HG03378 (cell line): ENCODE measurements at regions not wholly inside any gene's neighbourhood (a gene's known extent, or its start where the extent isn't known, plus 50 kb on each side); places are given as distances from the start of the nearest gene placed in this dataset.

ENCODE experiments used
- ATAC-seq: cut with Tn5 transposase; IDR thresholded peaks from one replicate; pipeline ENCODE4 v1.9.1; 2021; ENCODE audit warnings: mild to moderate bottlenecking, moderate library complexity; ENCODE audit not compliant: unreplicated experiment

GRCh38 chr3:184659797-184660301 lies 52.0 kb downstream of the MAGEF1 start:
- no peak for ATAC-seq

DNA sequence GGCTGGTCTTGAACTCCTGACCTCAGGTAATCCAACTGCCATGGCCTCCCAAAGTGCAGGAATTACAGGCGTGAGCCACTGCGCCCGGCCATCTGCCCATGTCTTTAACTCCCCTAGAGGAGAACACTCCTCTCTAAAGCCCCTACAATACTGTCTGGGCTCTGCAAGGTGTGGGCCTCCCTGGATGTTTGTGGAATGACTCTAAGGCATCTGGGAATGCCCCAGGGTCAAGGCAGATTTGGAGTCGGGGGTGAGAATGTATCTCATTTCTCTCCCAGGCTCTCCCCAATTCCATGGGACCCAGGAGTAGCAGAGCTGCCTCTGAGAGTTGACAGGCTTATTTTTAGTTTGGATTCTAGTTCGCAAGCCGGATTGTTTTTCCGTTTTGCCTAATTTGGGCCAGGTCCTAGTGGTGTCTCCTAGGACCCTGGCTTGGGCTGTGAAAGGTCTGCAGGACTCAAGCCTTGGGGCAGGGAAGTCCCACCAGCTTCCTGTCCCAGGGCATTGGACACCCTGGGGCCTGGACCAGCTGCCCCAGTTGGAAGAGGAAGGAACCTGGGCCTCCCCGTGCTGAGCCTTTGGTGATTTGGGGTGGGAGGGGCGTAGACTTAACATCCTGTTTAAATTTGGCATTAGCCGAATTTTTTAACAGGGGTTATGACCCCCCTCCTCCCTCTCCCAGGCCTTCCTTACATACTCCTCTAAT lies 53.5 kb downstream of the MAGEF1 start:
- no peak for ATAC-seq

- peak; percentile 82 for ATAC-seq
Observed at GRCh38 chr3:184656829-184657681, 54.8 kb downstream of the MAGEF1 start.

DNA sequence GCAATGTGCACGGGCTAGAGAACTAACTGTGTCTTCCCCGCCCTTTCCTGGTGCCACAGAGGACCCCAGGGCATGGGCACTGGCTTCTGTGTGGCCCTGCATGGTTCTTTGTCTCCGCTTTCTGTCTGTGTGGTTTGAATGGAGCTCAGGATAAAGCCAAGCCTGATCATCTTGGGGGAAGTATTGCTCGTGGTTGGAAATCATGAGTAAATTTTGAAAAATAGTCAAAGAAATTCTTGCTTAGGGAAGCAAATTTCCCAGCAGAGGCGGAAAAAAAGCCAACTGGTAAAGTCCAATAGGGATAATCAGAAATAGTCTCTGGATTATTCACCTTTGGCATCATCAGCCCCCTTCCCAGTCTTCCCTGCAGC lies 55.4 kb downstream of the MAGEF1 start:
- ATAC-seq, result no peak

- ATAC-seq, result no peak
Observed at GRCh38 chr3:184655597-184655996, 56.3 kb downstream of the MAGEF1 start.

DNA sequence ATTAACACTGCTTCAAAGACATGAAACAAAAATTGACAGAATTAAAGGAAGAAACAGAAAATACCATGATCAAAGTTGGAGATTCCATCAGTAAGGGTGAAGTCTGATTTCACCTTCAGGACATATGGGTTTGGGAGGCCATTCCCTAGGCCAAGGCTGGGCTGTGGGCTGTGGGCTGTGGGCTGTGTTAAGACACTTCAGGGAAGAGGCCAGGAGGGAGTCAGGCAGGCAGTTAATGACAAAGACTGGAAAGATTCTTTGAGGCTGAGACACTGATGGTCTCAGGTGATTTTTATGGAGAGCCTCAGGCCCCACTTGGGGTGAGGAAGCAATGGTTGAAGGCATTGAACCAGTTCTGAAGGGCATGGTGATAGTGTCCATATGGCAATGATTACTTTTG lies 57.5 kb downstream of the MAGEF1 start:
- ATAC-seq, result no peak

GRCh38 chr3:184652465-184652864 lies 59.4 kb downstream of the MAGEF1 start:
- ATAC-seq, result no peak

DNA sequence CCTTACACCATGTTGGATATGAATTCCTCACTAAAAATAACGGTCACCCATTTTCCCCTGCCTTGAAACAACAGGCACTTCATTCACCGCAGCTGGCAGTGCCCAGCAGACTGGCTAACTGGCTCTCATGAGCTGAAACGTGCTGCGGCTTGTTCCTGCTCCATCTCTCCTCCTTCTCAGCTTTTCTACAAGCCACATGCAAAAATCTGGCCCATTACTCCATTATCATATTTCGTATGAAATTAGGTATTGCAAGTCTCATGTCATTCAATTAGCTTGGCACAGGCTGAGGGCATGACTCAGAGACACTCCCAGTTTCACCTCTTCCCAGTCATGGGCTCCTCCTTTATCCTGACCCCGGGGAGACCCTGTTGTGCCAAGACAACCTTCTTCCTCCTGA lies 60.0 kb downstream of the MAGEF1 start:
- no peak for ATAC-seq

- no peak for ATAC-seq
Observed at GRCh38 chr3:184648636-184649035, 63.2 kb downstream of the MAGEF1 start.

DNA sequence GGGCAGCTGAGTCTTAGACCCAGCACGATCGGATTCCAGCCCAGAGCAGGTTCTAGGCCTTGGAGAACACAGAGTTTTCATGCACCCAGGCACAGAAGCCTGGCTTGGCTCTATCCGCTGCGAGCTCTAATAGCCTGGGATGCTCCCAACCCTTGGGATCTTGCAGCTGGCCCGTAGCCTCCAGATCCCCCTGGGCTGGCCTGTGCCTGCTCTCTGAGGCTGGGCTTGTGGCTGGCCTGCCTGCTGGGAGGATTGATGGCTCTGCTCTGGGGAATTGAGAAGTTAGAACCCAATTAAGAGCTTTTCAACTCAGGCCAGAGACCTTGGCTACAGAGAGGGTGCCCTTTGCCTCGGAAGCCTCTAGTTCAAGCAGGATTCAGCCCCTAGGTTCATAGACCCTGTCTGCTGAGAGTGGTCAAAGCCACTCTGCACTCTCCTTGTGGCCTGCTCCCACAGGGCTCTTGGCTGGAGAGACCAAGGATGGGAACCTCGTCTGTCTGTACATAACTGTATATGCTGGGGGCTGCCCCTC lies 64.4 kb downstream of the MAGEF1 start:
- no peak for ATAC-seq

- no peak for ATAC-seq
Observed at GRCh38 chr3:184645336-184645735, 66.5 kb downstream of the MAGEF1 start.

GRCh38 chr3:184643442-184643841 lies 68.4 kb downstream of the MAGEF1 start:
- ATAC-seq, result no peak

DNA sequence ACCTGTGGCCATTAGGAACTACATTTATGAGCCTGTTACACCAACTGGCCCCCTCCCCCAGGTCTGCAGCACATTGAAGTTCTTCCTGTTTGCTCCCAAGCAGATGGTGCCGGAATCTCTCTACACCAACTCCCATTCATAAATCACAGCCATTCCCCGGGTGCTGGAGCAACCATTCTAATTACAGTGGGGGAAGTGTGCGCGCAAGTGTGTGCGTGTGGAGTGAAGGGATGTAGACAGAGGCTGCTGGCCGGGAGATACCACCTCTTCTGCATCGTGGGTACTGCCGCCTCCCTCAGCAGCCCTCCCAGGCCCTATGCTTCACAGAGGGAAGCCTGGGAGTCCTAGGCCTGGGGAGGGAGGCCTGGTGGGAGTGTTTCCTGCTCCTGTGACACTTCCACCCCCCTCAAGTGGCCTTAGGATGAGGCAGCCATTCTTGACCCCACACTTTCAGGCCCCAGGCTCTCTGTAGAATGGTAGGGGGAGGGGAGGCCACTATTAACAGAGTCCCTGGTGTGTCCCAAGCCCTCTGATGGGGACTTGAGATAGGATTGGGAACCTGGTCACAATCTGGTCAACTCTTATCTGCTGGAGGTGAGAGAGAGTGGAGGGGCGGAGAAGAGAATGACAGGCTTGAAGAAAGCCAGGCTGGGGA lies 69.1 kb downstream of the MAGEF1 start:
- ATAC-seq, result no peak

- ATAC-seq, result no peak
Observed at GRCh38 chr3:184641430-184641829, 70.4 kb downstream of the MAGEF1 start.

GRCh38 chr3:184639351-184639750 lies 72.5 kb downstream of the MAGEF1 start:
- ATAC-seq, result no peak

DNA sequence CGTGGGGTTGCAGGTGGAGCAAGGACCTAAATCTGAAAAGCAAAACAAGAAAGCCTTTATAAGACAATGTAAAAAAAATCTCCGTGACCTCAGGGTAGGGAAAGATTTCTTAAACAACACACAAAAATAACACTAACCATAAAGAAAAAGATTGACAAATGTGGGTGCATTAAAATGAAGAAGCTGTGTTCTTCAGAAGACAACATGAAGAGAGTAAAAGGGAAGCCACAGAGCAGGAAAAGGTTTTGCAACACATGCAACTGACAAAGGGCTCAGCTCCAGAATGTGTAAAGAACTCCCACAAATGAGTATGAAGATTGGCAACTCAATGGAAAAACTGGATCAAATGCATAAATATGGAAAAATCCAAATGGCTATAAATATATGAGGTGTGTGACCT lies 74.2 kb downstream of the MAGEF1 start:
- no peak for ATAC-seq

DNA sequence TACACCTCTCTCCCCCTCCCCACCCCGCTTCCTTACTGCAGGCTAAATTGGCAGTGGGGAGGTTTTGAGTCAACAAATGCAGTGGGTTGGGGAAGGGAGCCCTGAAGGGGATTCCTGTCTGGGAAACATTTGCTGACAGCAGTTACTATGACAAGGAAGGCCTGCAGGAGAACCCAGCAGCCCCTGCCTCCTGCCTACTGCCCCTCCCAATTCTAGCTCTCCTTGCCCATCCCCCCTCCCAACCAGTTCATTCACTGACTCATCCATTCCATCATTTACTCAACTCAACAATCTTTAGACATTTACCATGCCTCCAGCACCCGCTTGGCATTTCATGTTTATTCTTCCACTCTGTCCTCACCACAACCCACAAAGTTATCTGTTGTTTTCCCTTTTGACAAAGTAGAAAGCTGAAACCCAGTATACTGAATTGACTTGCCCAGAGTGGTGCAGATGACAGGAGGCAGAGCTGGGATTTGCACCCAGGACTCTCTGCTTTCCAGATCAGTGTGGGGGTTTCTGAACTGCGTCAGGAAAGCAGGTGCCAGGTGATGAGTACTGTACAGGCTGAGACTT lies 75.0 kb downstream of the MAGEF1 start:
- ATAC-seq, result no peak

DNA sequence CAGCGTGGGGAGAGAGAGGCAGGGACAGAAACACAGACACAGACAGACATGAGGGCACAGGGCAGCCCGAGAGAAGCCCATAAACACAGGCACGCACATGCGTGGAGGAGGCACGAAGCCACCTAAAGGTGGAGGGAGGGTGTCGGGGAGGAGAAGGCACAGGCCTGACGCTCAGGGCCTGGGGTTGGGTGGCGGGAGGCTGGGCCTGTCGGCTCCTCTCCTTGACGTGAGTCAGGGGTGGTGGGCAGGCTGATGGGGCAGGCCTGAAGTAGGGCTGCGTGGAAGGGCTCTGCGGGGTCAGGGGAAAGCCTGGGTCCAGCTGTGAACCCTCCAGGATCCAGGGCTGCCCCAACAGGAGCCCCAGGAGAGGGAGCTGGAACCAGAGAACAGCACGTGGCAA lies 74.2 kb downstream of the EPHB3 start:
- no peak for ATAC-seq

GRCh38 chr3:184635126-184635525 lies 73.5 kb downstream of the EPHB3 start:
- no peak for ATAC-seq

GRCh38 chr3:184633237-184633579 lies 71.6 kb downstream of the EPHB3 start:
- ATAC-seq, result no peak

DNA sequence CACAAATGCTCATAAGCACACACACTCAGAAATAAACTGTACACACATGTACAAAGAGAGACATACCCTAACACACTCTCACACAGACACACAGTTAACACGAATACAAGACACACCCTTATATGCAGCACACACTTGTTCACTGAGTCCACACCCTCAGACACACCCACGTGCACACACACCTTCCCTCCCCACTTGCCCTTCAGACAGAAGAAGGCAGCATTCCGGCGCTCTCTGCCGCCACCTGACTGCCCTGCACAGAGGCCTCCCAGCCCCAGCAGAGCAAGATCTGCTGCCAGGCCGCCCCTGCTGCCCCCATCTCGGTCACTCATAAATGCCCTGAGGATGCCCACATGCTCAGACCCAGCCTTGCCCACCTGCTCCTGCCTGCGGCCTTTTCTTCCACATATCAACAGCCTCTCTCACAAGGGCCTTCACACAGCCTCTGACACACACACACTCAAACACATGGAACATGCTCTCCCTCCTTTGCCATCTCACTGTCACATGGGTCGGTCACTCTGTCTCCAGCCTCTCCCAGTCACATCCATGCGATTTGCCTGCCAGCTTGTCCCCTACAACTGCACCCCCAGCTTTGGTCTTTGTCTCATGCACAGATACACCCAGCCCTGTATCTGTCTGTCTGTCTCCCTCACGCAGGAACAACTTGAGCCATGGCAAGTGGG lies 71.1 kb downstream of the EPHB3 start:
- ATAC-seq, result no peak
